ENCODE measurements at regions not wholly inside any gene's neighbourhood (a gene's known extent, or its start where the extent isn't known, plus 50 kb on each side); places are given as distances from the start of the nearest gene placed in this dataset.
A peak's percentile ranks its signal among the peaks of the same experiment; 100 is the strongest.

DNA sequence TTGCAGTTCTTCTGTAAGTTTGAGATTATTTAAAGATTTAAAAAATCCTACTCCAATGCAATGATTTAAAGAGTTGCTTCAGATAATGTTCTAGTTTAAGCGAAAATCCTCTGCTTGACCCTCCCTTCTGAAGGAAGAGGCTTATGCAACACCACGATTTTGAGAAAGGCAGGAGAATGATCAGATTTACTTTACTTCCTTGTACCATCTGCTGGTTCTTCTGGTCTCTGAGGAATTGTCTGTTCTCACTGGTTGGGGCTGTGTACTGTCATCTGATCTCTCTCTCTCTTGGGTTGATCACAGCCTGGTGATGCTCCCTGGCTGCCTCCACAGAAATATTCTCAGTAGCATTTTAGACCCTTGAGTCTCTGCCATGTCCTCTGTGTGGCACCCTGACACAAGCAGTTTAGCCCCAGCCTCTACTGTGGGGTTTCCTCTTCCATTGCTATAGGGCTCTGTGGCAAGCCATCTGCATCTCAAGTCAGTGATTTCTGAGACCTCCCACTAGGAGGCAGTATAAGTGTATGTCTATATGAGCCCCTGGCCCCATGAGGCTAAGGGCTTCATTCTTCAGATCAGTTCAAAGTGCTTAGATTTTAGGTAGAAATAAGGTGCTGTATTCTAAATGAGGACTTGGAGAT lies 50.8 kb upstream of the PLAAT1 start:
- Histone ChIP-seq H3K9me3 (ENCODE audit: control insufficient read depth, insufficient read depth, low read depth, low read length) (no peaks in the 10 kb centered on the region), H3K4me2 (ENCODE audit: extremely low read depth, insufficient read depth, low read length) (no peak overlapping the region), H3K9ac (ENCODE audit: insufficient read depth, low read length) (no peak overlapping the region), H2AFZ (ENCODE audit: low read length) (no peak overlapping the region), H3K79me2 (ENCODE audit: control insufficient read depth, insufficient read depth, low read length) (no peaks in the 10 kb centered on the region), H3K27ac (ENCODE audit: insufficient read depth, low read length) (no peak overlapping the region), H3K36me3 (ENCODE audit: control insufficient read depth, insufficient read depth, low read length) (no peaks in the 10 kb centered on the region), H3K4me3 (replicated peaks in 1 of 4; ENCODE audit: control extremely low read depth in 1 of 4, insufficient read depth in 1 of 4, low read depth in 3 of 4, low read length in 4 of 4) (no peak overlapping the region), H4K20me1 (ENCODE audit: control insufficient read depth, extremely low read depth, insufficient read depth, low read length) (no peaks in the 10 kb centered on the region), H3K27me3 (ENCODE audit: control insufficient read depth, insufficient read depth, low read length) (no peaks in the 10 kb centered on the region), H3K4me1 (ENCODE audit: control insufficient read depth, extremely low read depth, insufficient read depth, low read length) (no peaks in the 10 kb centered on the region)
- TF ChIP-seq EZH2 (IDR thresholded peaks at IDR 0.05; ENCODE audit: low read length, missing control alignments), result no peak
- peak in 1 of 2 donors; percentile 13 for TF ChIP-seq CTCF (conservative IDR thresholded peaks at IDR 0.05 in 1 of 2, IDR thresholded peaks at IDR 0.05 in 1 of 2; ENCODE audit: low read depth in 1 of 2, low read length in 2 of 2)
- DNase-seq (ENCODE audit: low read depth in 2 of 2), result peak in 1 of 2 donors; percentile 25

All from fibroblast of lung (primary cell).